Daoy (cell line): ENCODE measurements at regions not wholly inside any gene's neighbourhood (a gene's known extent, or its start where the extent isn't known, plus 50 kb on each side); places are given as distances from the start of the nearest gene placed in this dataset.
"Not testable (repeated sequence)": the region's sequence is repeated elsewhere in the genome, so short reads cannot be mapped to it uniquely, and the experiment has no call there.

Experiments used
- DNase-seq: peaks from one replicate; pipeline ENCODE4 v3.0.0-alpha.2; 2015; ENCODE audit warnings: low read depth

GRCh38 chr1:67482733-67483482 is 52.7 kb upstream of the SERBP1 start:
- no peak for DNase-seq

- no peak for DNase-seq
Observed at GRCh38 chr1:67484492-67484891, 54.3 kb upstream of the SERBP1 start.

- DNase-seq = no peak
Observed at GRCh38 chr1:67485046-67485811, 55.0 kb upstream of the SERBP1 start.

- peak; percentile 6 for DNase-seq
Observed at GRCh38 chr1:67489643-67490042, 59.4 kb upstream of the SERBP1 start.

- no peak for DNase-seq
Observed at GRCh38 chr1:67491280-67491679, 61.1 kb upstream of the SERBP1 start.

- DNase-seq = no peak
Observed at GRCh38 chr1:67493148-67493547, 62.9 kb upstream of the SERBP1 start.

- no peak for DNase-seq
Observed at GRCh38 chr1:67495327-67495726, 65.1 kb upstream of the SERBP1 start.

GRCh38 chr1:67496329-67496728 is 66.1 kb upstream of the SERBP1 start:
- DNase-seq = no peak

GRCh38 chr1:67500413-67500959 is 70.3 kb upstream of the SERBP1 start:
- peak; percentile 93 for DNase-seq

- no peak for DNase-seq
Observed at GRCh38 chr1:67503974-67504373, 73.8 kb upstream of the SERBP1 start.

- not testable (repeated sequence) for DNase-seq
Observed at GRCh38 chr1:67513392-67514294, 83.4 kb upstream of the SERBP1 start.

GRCh38 chr1:67514300-67514699 is 84.1 kb upstream of the SERBP1 start:
- no peak for DNase-seq

GRCh38 chr1:67514786-67515185 is 84.6 kb upstream of the SERBP1 start:
- DNase-seq = no peak

GRCh38 chr1:67515324-67516080 is 85.3 kb upstream of the SERBP1 start:
- no peak for DNase-seq

- no peak for DNase-seq
Observed at GRCh38 chr1:67517046-67517445, 86.8 kb upstream of the SERBP1 start.

- DNase-seq = no peak
Observed at GRCh38 chr1:67522001-67522441, 91.8 kb upstream of the SERBP1 start.

GRCh38 chr1:67522793-67523192 is 92.6 kb upstream of the SERBP1 start:
- DNase-seq = no peak

GRCh38 chr1:67524143-67525052 is 94.2 kb upstream of the SERBP1 start:
- DNase-seq = peak; percentile 13

- DNase-seq = no peak
Observed at GRCh38 chr1:67525053-67525760, 95.0 kb upstream of the SERBP1 start.
